IMR-90 (cell line): ENCODE measurements at regions not wholly inside any gene's neighbourhood (a gene's known extent, or its start where the extent isn't known, plus 50 kb on each side); places are given as distances from the start of the nearest gene placed in this dataset.
"Not testable (repeated sequence)": the region's sequence is repeated elsewhere in the genome, so short reads cannot be mapped to it uniquely, and the experiment has no call there.

Experiments
- ATAC-seq: fragments of 200-7000 bp; cut with Tn5 transposase; 2 replicates; pipeline ENCODE4 v1.9.1; 2020; ENCODE audit warnings: low read depth, mild to moderate bottlenecking, moderate library complexity
- BruUV-seq: library from RNA; stranded (reverse); fragments of 400-500 nt; replicated peaks from 2 replicates; lab custom pipeline; 2021; lab: Mats Ljungman, UMichigan
- CTCF ChIA-PET: fragments of 300-600 bp; formaldehyde crosslinking; extraction: SDS; loops from one replicate; lab custom pipeline; 2021; ENCODE audit warnings: antibody characterized with exemption; lab: Yijun Ruan, JAX
- POLR2A ChIA-PET: fragments of 300-600 bp; sonication (Branson Sonifier 250); formaldehyde crosslinking; loops from one replicate; lab custom pipeline; 2022; ENCODE audit warnings: antibody characterized with exemption; ENCODE audit not compliant: unreplicated experiment; lab: Charles Lee
- DNase-seq: peaks from one replicate; pipeline ENCODE4 v3.0.0; 2013
- H2AFZ ChIP-seq: replicated peaks from 2 replicates; pipeline ENCODE3; 2013; ENCODE audit warnings: low read length, mild to moderate bottlenecking; ENCODE audit not compliant: poor library complexity
- H2AK5ac ChIP-seq: 2 replicates; pipeline ENCODE4 v1.6.1; 2013; ENCODE audit warnings: low read depth, low read length, inconsistent platforms
- H2AK9ac ChIP-seq: replicated peaks from 2 replicates; pipeline ENCODE3; 2013; ENCODE audit warnings: mild to moderate bottlenecking, low read depth, low read length, moderate library complexity; ENCODE audit not compliant: poor library complexity
- H2BK120ac ChIP-seq: 2 replicates; pipeline ENCODE4 v1.6.1; 2013; ENCODE audit warnings: low read depth, low read length, inconsistent platforms
- H2BK15ac ChIP-seq: 3 replicates; pipeline ENCODE4 v1.6.1; 2013; ENCODE audit warnings: low read depth, low read length, inconsistent platforms
- H2BK20ac ChIP-seq: 2 replicates; pipeline ENCODE4 v1.6.1; 2013; ENCODE audit warnings: low read depth, mild to moderate bottlenecking, inconsistent platforms, low read length, moderate library complexity
- H2BK5ac ChIP-seq: 2 replicates; pipeline ENCODE4 v1.6.1; 2013; ENCODE audit warnings: mild to moderate bottlenecking, low read depth, low read length, inconsistent platforms; ENCODE audit not compliant: poor library complexity, severe bottlenecking
- H3K14ac ChIP-seq: replicated peaks from 2 replicates; pipeline ENCODE4 v1.6.1; 2013; ENCODE audit warnings: low read depth, low read length, inconsistent platforms
- H3K18ac ChIP-seq: 2 replicates; pipeline ENCODE4 v1.6.1; 2013; ENCODE audit warnings: low read depth, low read length, control low read depth
- H3K23ac ChIP-seq: 2 replicates; pipeline ENCODE4 v1.6.1; 2013; ENCODE audit warnings: low read depth, low read length, inconsistent platforms
- H3K27ac ChIP-seq: 2 replicates; pipeline ENCODE4 v1.5.1; 2013; ENCODE audit warnings: mild to moderate bottlenecking, control low read depth, low read length; ENCODE audit not compliant: insufficient read depth
- H3K27me3 ChIP-seq: 2 replicates; pipeline ENCODE4 v1.6.1; 2013; ENCODE audit warnings: low read length; ENCODE audit not compliant: control insufficient read depth, insufficient read depth
- H3K36me3 ChIP-seq: 2 replicates; pipeline ENCODE4 v1.6.1; 2013; ENCODE audit warnings: low read length, mixed read lengths; ENCODE audit not compliant: control insufficient read depth, insufficient read depth
- H3K4ac ChIP-seq: 2 replicates; pipeline ENCODE4 v1.6.1; 2013; ENCODE audit warnings: low read depth, low read length, inconsistent platforms
- H3K4me1 ChIP-seq: 2 replicates; pipeline ENCODE4 v1.6.1; 2013; ENCODE audit warnings: low read length, mixed read lengths; ENCODE audit not compliant: control insufficient read depth, insufficient read depth
- H3K4me2 ChIP-seq: 2 replicates; pipeline ENCODE4 v1.6.1; 2013; ENCODE audit warnings: low read depth, mild to moderate bottlenecking, control low read depth, low read length, moderate library complexity
- H3K4me3 ChIP-seq: 2 replicates; pipeline ENCODE4 v1.5.1; 2013; ENCODE audit warnings: low read depth, mild to moderate bottlenecking, control low read depth, low read length, moderate library complexity; ENCODE audit not compliant: insufficient read depth
- H3K56ac ChIP-seq: 2 replicates; pipeline ENCODE4 v1.6.1; 2013; ENCODE audit warnings: low read length, inconsistent platforms; ENCODE audit not compliant: insufficient read depth; ENCODE audit errors: extremely low read depth
- H3K79me1 ChIP-seq, 2 experiments: 2 replicates each; pipeline ENCODE4 v1.6.1; 2013; ENCODE audit warnings: low read length in 2 of 2, inconsistent platforms in 1 of 2, low read depth in 1 of 2
- H3K9ac ChIP-seq: 2 replicates; pipeline ENCODE4 v1.6.1; 2013; ENCODE audit warnings: low read depth, low read length, control low read depth
- H3K9me1 ChIP-seq: 2 replicates; pipeline ENCODE4 v1.6.1; 2013; ENCODE audit warnings: low read length, inconsistent platforms; ENCODE audit not compliant: insufficient read depth
- H3K9me3 ChIP-seq: 2 replicates; pipeline ENCODE4 v1.6.1; 2013; ENCODE audit warnings: low read length; ENCODE audit not compliant: control insufficient read depth, insufficient read depth
- H4K20me1 ChIP-seq: 2 replicates; pipeline ENCODE4 v1.6.1; 2013; ENCODE audit warnings: low read length, inconsistent platforms; ENCODE audit not compliant: insufficient read depth
- H4K5ac ChIP-seq: 2 replicates; pipeline ENCODE4 v1.6.1; 2013; ENCODE audit warnings: mild to moderate bottlenecking, low read depth, low read length, control low read depth
- H4K8ac ChIP-seq, 2 experiments: 2 replicates each; pipeline ENCODE4 v1.6.1; 2013; ENCODE audit warnings: low read depth in 2 of 2, low read length in 2 of 2, control low read depth in 1 of 2, inconsistent platforms in 1 of 2
- H4K91ac ChIP-seq: 2 replicates; pipeline ENCODE4 v1.6.1; 2013; ENCODE audit warnings: low read depth, low read length, inconsistent platforms; ENCODE audit not compliant: insufficient read depth
- MAFK ChIP-seq: IDR thresholded peaks from 2 replicates; pipeline ENCODE4 v1.6.1; 2012; ENCODE audit warnings: low read depth, low read length, improper control_type of control experiment
- WGBS, 2 experiments: methylation state at CpG; one replicate each; pipeline versions ENCODE4 v1.1.5 to v1.1.7; 2013; ENCODE audit warnings: missing lambda C conversion rate in 2 of 2; ENCODE audit not compliant: insufficient read length in 1 of 2; ENCODE audit errors: extremely low coverage in 2 of 2; 5-methylcytosine and 5-hydroxymethylcytosine counted together
- dilution Hi-C: fragments of 300-500 bp; cut with HindIII; formaldehyde crosslinking; loops from one replicate; pipeline ENCODE4 v1.14.3; 2018; ENCODE audit warnings: low sequenced_read_pairs; ENCODE audit not compliant: unreplicated experiment
- in situ Hi-C: fragments of 300-500 bp; cut with MboI; formaldehyde crosslinking; loops from 3 replicates; pipeline ENCODE4 v1.14.3; 2019; ENCODE audit warnings: low sequenced_read_pairs, inconsistent platforms, mixed read lengths
- intact Hi-C: fragments of 100-400 bp; cut with micrococcal nuclease; formaldehyde crosslinking; loops from 2 replicates; pipeline ENCODE4 v1.10.0; 2022

- intact Hi-C loops, H3K18ac ChIP-seq, H2BK5ac ChIP-seq, dilution Hi-C loops, POLR2A ChIA-PET, H3K79me1 ChIP-seq, H3K36me3 ChIP-seq, H3K4me2 ChIP-seq, H3K4ac ChIP-seq, CTCF ChIA-PET, DNase-seq, in situ Hi-C loops, H3K23ac ChIP-seq, H2AK5ac ChIP-seq, H3K4me1 ChIP-seq, H4K91ac ChIP-seq, H2BK15ac ChIP-seq, H3K56ac ChIP-seq, H3K4me3 ChIP-seq, H2BK120ac ChIP-seq, H4K20me1 ChIP-seq, H4K5ac ChIP-seq, H3K9me3 ChIP-seq, H2BK20ac ChIP-seq, H3K27me3 ChIP-seq, H3K14ac ChIP-seq, H3K27ac ChIP-seq, H3K9ac ChIP-seq, H2AFZ ChIP-seq, H2AK9ac ChIP-seq, H3K9me1 ChIP-seq, BruUV-seq, H4K8ac ChIP-seq, ATAC-seq: not testable (repeated sequence)
- peak; percentile 96 for TF ChIP-seq MAFK
- no CpG with 5 or more reads among the region's 1 CpG for whole genome bisulfite sequencing, 2 experiments
Measured at GRCh38 chrX:131473809-131474208, 70.1 kb upstream of the OR13H1 start.
